Endothelial cell of umbilical vein (primary cell): ENCODE measurements at regions not wholly inside any gene's neighbourhood (a gene's known extent, or its start where the extent isn't known, plus 50 kb on each side); places are given as distances from the start of the nearest gene placed in this dataset.

Experiments
- BruUV-seq: library from RNA; stranded (reverse); fragments of 400-500 nt; replicated peaks from 2 replicates; lab custom pipeline; 2021; lab: Mats Ljungman, UMichigan
- CTCF ChIA-PET: fragments of 300-600, 350-600 bp; sonication (Branson Sonifier 250); formaldehyde crosslinking; loops from one replicate; lab custom pipeline; 2021; ENCODE audit warnings: antibody characterized with exemption, inconsistent platforms; lab: Charles Lee
- POLR2A ChIA-PET: fragments of 300-600, 350-600 bp; sonication (Branson Sonifier 250); formaldehyde crosslinking; loops from one replicate; lab custom pipeline; 2021; ENCODE audit warnings: antibody characterized with exemption, inconsistent platforms; lab: Charles Lee
- DNase-seq: peaks from one replicate; pipeline ENCODE4 v3.0.0-alpha.2; 2011; ENCODE audit warnings: low read depth, low spot score
- FAIRE-seq: peaks from 2 replicates; lab custom pipeline; 2011; peaks lifted over from hg19 to GRCh38; lab: Jason Lieb, UNC
- H2AFZ ChIP-seq: 2 replicates; pipeline ENCODE4 v1.6.0; 2012; ENCODE audit warnings: low read depth, low read length, control low read depth, inconsistent platforms
- H3K27ac ChIP-seq: 2 replicates; pipeline ENCODE4 v1.5.1; 2011; ENCODE audit warnings: low read depth, mild to moderate bottlenecking, control low read depth, low read length, moderate library complexity; ENCODE audit not compliant: insufficient read depth
- H3K27me3 ChIP-seq, 2 experiments: 2 replicates each; pipeline versions ENCODE4 v1.6.0 to v1.6.1; 2011; ENCODE audit warnings: low read length in 2 of 2, mixed read lengths in 1 of 2; ENCODE audit not compliant: control insufficient read depth in 2 of 2, insufficient read depth in 2 of 2
- H3K36me3 ChIP-seq, 2 experiments: 2 replicates in 1 of 2; 3 replicates in 1 of 2; pipeline ENCODE4 v1.5.1; 2011; ENCODE audit warnings: low read length in 2 of 2, mild to moderate bottlenecking in 1 of 2, moderate library complexity in 1 of 2; ENCODE audit not compliant: control insufficient read depth in 2 of 2, insufficient read depth in 2 of 2; ENCODE audit errors: extremely low read depth in 1 of 2
- H3K4me1 ChIP-seq: 3 replicates; pipeline ENCODE4 v1.5.1; 2011; ENCODE audit warnings: mild to moderate bottlenecking, low read length; ENCODE audit not compliant: control insufficient read depth, insufficient read depth; ENCODE audit errors: extremely low read depth
- H3K4me2 ChIP-seq: 2 replicates; pipeline ENCODE4 v1.6.1; 2011; ENCODE audit warnings: low read length, control low read depth, mixed read lengths; ENCODE audit not compliant: insufficient read depth
- H3K4me3 ChIP-seq, 3 experiments: fragments of 200-600 bp in 1 of 3; sonication (generic), shearing (Covaris generic) in 1 of 3; replicated peaks in 1 of 3; 2 replicates each; pipeline ENCODE4 v1.5.1; 2011 to 2016; ENCODE audit warnings: control low read depth in 3 of 3, low read length in 3 of 3, mild to moderate bottlenecking in 2 of 3, inconsistent platforms in 1 of 3, low read depth in 1 of 3, moderate library complexity in 1 of 3; ENCODE audit not compliant: insufficient read depth in 1 of 3
- H3K79me2 ChIP-seq: 2 replicates; pipeline ENCODE4 v1.6.0; 2012; ENCODE audit warnings: low read length, inconsistent platforms; ENCODE audit not compliant: control insufficient read depth, insufficient read depth
- H3K9ac ChIP-seq: replicated peaks from 2 replicates; pipeline ENCODE3; 2011; ENCODE audit warnings: low read length, control low read depth; ENCODE audit not compliant: insufficient read depth; ENCODE audit errors: extremely low read depth
- H3K9me1 ChIP-seq: replicated peaks from 3 replicates; pipeline ENCODE4 v1.6.0; 2011; ENCODE audit warnings: mild to moderate bottlenecking, low read length; ENCODE audit not compliant: control insufficient read depth, insufficient read depth; ENCODE audit errors: extremely low read depth
- H3K9me3 ChIP-seq: replicated peaks from 2 replicates; pipeline ENCODE4 v1.5.1; 2012; ENCODE audit warnings: low read length, inconsistent platforms; ENCODE audit not compliant: control insufficient read depth, insufficient read depth
- H4K20me1 ChIP-seq: replicated peaks from 2 replicates; pipeline ENCODE3; 2011; ENCODE audit warnings: mild to moderate bottlenecking, low read length; ENCODE audit not compliant: control insufficient read depth, insufficient read depth; ENCODE audit errors: extremely low read depth
- EZH2 ChIP-seq: IDR thresholded peaks from 2 replicates; pipeline ENCODE4 v1.6.1; 2012; ENCODE audit warnings: borderline replicate concordance, low read depth, mild to moderate bottlenecking, moderate library complexity, low read length, inconsistent platforms; ENCODE audit not compliant: severe bottlenecking
- FOS ChIP-seq: IDR thresholded peaks from 2 replicates; pipeline ENCODE4 v1.6.1; 2011; ENCODE audit warnings: mild to moderate bottlenecking, low read length, moderate library complexity, borderline replicate concordance; ENCODE audit not compliant: insufficient read depth
- GATA2 ChIP-seq: IDR thresholded peaks from 2 replicates; pipeline ENCODE4 v1.7.0; 2011; ENCODE audit warnings: low read depth, mild to moderate bottlenecking, moderate library complexity, mixed read lengths, low read length; ENCODE audit not compliant: insufficient read length, insufficient read depth
- JUN ChIP-seq: IDR thresholded peaks from 2 replicates; pipeline ENCODE4 v1.6.1; 2011; ENCODE audit warnings: borderline replicate concordance, low read depth; ENCODE audit not compliant: insufficient read length, insufficient read depth
- MYC ChIP-seq: IDR thresholded peaks from one replicate; pipeline ENCODE4 v1.6.1; 2011; ENCODE audit warnings: mild to moderate bottlenecking, low read depth, low read length
- POLR2A ChIP-seq: IDR thresholded peaks from 2 replicates; pipeline ENCODE4 v1.6.1; 2012; ENCODE audit warnings: low read depth, mild to moderate bottlenecking, control low read depth, low read length
- POLR2AphosphoS5 ChIP-seq: IDR thresholded peaks from 2 replicates; pipeline ENCODE4 v1.6.1; 2012; ENCODE audit warnings: low read depth, mild to moderate bottlenecking, control low read depth, low read length, moderate library complexity; ENCODE audit not compliant: insufficient read depth
- dilution Hi-C: fragments of 300-500 bp; cut with MboI; formaldehyde crosslinking; loops from one replicate; pipeline ENCODE4 v1.15.0; 2019; ENCODE audit warnings: low sequenced_read_pairs; ENCODE audit not compliant: extremely low pct_ligation_motif_present
- intact Hi-C: fragments of 100-400 bp; cut with micrococcal nuclease; formaldehyde crosslinking; loops from one replicate; pipeline ENCODE4 v1.10.0; 2022
- TF ChIP-seq, protein P1 (sequence below), 2 donors: IDR thresholded peaks; 1 replicate in 1 of 2; 2 replicates in 1 of 2; pipeline ENCODE4 v1.5.1; 2011; ENCODE audit warnings: low read length in 2 of 2, mild to moderate bottlenecking in 2 of 2, moderate library complexity in 2 of 2, control low read depth in 1 of 2, inconsistent platforms in 1 of 2, low read depth in 1 of 2; ENCODE audit not compliant: insufficient read depth in 1 of 2; ENCODE audit errors: extremely low read depth in 1 of 2
- TF ChIP-seq, protein P2 (sequence below): IDR thresholded peaks from 2 replicates; pipeline ENCODE4 v1.6.1; 2011; ENCODE audit not compliant: insufficient read depth, insufficient read length

DNA sequence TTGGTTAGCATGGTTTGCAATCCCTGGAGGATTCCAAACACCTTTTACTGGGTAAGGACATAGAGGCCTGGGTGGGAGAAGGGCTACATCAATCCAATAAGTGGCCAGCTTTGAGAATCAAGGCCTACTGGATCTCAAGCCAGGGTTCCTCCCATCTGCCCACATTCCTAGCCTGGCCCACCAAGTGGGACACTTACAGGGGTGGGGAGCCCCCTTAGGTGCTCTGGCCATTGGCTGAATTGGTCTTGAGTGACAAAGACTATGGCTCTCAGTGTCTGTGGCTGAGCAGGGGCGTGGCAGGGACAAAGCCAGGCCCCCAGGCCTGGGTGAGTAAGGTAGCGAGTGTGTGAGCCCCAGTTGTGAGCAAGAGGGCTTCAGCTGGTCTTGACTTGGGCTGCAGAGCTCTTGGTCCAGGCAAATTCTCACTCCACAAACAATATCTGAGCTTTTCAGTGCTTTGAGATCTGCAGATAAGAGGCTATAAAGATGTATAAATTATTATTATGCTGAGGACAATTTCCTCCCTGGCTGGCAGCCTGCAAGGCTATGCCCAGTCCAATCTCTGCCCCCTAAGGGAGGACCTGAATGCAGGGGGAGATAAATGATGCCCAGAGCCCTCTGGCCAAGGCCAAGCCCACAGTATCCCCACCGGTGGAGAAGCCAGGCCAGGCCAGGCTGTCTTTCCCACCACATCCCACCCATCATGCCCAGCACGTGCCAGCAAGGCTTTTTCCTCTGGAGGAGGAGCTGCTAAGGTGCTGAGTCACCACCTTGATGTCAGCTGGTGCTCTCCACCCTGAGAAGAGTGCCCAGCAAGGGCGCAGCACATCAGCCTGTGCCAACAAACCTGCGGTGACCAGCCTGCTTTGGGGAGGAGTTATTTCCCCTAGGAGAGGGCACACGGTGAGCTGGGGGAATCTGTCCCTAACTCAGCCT is 80.7 kb upstream of the DUSP5 start:
- Histone ChIP-seq H3K27ac (no peak overlapping the region), H3K9me3 (no peaks in the 10 kb centered on the region), H2AFZ (no peak overlapping the region), H3K27me3 (no peaks in the 10 kb centered on the region), H4K20me1 (no peaks in the 10 kb centered on the region), H3K79me2 (no peaks in the 10 kb centered on the region), H3K36me3 (no peaks in the 10 kb centered on the region), H3K4me3 (no peak overlapping the region), H3K4me1 (peaks cover 29% of the 10 kb centered on the region), H3K9me1 (no peaks in the 10 kb centered on the region), H3K9ac (no peak overlapping the region), H3K4me2 (no peak overlapping the region)
- no peak for FAIRE-seq
- CTCF ChIA-PET, result interaction anchor here (0.7 to 3.6 kb wide), 4 partner anchors 17 to 130 kb away, joined by 3 to 12 read pairs (median 4); no protein-coding TSS in a partner anchor
- DNase-seq, result no peak
- BruUV-seq, result no TSS peak
- TF ChIP-seq, protein P1, sequence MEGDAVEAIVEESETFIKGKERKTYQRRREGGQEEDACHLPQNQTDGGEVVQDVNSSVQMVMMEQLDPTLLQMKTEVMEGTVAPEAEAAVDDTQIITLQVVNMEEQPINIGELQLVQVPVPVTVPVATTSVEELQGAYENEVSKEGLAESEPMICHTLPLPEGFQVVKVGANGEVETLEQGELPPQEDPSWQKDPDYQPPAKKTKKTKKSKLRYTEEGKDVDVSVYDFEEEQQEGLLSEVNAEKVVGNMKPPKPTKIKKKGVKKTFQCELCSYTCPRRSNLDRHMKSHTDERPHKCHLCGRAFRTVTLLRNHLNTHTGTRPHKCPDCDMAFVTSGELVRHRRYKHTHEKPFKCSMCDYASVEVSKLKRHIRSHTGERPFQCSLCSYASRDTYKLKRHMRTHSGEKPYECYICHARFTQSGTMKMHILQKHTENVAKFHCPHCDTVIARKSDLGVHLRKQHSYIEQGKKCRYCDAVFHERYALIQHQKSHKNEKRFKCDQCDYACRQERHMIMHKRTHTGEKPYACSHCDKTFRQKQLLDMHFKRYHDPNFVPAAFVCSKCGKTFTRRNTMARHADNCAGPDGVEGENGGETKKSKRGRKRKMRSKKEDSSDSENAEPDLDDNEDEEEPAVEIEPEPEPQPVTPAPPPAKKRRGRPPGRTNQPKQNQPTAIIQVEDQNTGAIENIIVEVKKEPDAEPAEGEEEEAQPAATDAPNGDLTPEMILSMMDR (IDR thresholded peaks at IDR 0.05; ENCODE audit: extremely low read depth in 1 of 2, insufficient read depth in 1 of 2, low read depth in 1 of 2, low read length in 2 of 2), result no peak
- no peak for TF ChIP-seq FOS
- peak; percentile 28 for TF ChIP-seq GATA2
- intact Hi-C loops (no loop called here), dilution Hi-C loops (no loop called here)
- POLR2A ChIA-PET, result no interaction called here

DNA sequence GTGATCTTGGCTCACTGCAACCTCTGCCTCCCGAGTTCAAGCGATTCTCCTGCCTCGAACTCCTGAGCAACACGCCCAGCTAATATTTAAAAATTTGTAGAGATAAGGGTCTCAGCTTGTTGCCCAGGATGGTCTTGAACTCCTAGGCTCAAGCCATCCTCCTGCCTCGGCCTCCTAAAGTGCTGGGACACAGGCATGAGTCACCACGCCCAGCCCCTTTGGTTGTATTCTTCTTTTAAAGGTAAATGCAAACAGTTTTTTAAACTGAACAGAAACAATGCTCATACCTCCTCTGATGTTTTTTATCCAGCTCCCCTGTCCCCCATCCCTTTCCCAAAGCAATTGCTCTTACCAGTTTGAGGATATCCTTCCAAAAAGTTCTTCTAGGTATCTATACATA is 79.5 kb upstream of the DUSP5 start:
- no peaks in the 10 kb centered on the region for H3K9me3 ChIP-seq
- H3K9ac ChIP-seq, result no peak overlapping the region
- no peak for DNase-seq
- FAIRE-seq, result no peak
- no peaks in the 10 kb centered on the region for H3K9me1 ChIP-seq
- POLR2A ChIA-PET, result no interaction called here
- no peaks in the 10 kb centered on the region for H4K20me1 ChIP-seq
- no TSS peak for BruUV-seq
- peaks cover 29% of the 10 kb centered on the region for H3K4me1 ChIP-seq
- intact Hi-C loops, result no loop called here
- TF ChIP-seq EZH2 (no peak), MYC (no peak), JUN (no peak), FOS (no peak), POLR2AphosphoS5 (no peak), POLR2A (no peak), GATA2 (no peak)
- TF ChIP-seq, protein P1 (IDR thresholded peaks at IDR 0.05; ENCODE audit: extremely low read depth in 1 of 2, insufficient read depth in 1 of 2, low read depth in 1 of 2, low read length in 2 of 2), result no peak
- TF ChIP-seq, protein P2, sequence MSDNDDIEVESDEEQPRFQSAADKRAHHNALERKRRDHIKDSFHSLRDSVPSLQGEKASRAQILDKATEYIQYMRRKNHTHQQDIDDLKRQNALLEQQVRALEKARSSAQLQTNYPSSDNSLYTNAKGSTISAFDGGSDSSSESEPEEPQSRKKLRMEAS, result no peak
- H2AFZ ChIP-seq, result no peak overlapping the region
- dilution Hi-C loops, result no loop called here
- H3K27ac ChIP-seq, result no peak overlapping the region
- H3K79me2 ChIP-seq, result no peaks in the 10 kb centered on the region
- H3K27me3 ChIP-seq, result no peaks in the 10 kb centered on the region
- CTCF ChIA-PET, result interaction anchor here (0.7 to 3.6 kb wide), 2 partner anchors 64 to 66 kb away, joined by 3 to 12 read pairs; no protein-coding TSS in a partner anchor
- H3K36me3 ChIP-seq, result no peaks in the 10 kb centered on the region
- no peak overlapping the region for H3K4me2 ChIP-seq
- H3K4me3 ChIP-seq, result no peak overlapping the region
